Endothelial cell (in vitro differentiated cells): ENCODE measurements at regions not wholly inside any gene's neighbourhood (a gene's known extent, or its start where the extent isn't known, plus 50 kb on each side); places are given as distances from the start of the nearest gene placed in this dataset.

ENCODE experiments used
- DNase-seq: peaks from one replicate; pipeline ENCODE4 v3.0.0; 2021; ENCODE audit warnings: low spot score
- H3K27ac Mint-ChIP-seq: one replicate; pipeline ENCODE4 v1.8.0; 2021; ENCODE audit warnings: mixed read lengths, inconsistent platforms; ENCODE audit not compliant: unreplicated experiment
- H3K27me3 Mint-ChIP-seq: one replicate; pipeline ENCODE4 v1.8.0; 2021; ENCODE audit warnings: mild to moderate bottlenecking, moderate library complexity, mixed read lengths, inconsistent platforms; ENCODE audit not compliant: unreplicated experiment
- H3K36me3 Mint-ChIP-seq: one replicate; pipeline ENCODE4 v1.8.0; 2021; ENCODE audit warnings: mild to moderate bottlenecking, low read depth, mixed read lengths, inconsistent platforms; ENCODE audit not compliant: unreplicated experiment
- H3K4me1 Mint-ChIP-seq: one replicate; pipeline ENCODE4 v1.8.0; 2021; ENCODE audit warnings: mild to moderate bottlenecking, mixed read lengths, inconsistent platforms; ENCODE audit not compliant: unreplicated experiment
- H3K4me3 Mint-ChIP-seq: one replicate; pipeline ENCODE4 v1.8.0; 2021; ENCODE audit warnings: mild to moderate bottlenecking, mixed read lengths, inconsistent platforms; ENCODE audit not compliant: unreplicated experiment
- H3K9me3 Mint-ChIP-seq: one replicate; pipeline ENCODE4 v1.8.0; 2021; ENCODE audit warnings: mixed read lengths, inconsistent platforms; ENCODE audit not compliant: unreplicated experiment
- CTCF ChIP-seq: fragments of 200-600 bp; sonication (generic); IDR thresholded peaks from one replicate; pipeline ENCODE4 v1.5.0; 2021; ENCODE audit warnings: antibody characterized with exemption; ENCODE audit not compliant: unreplicated experiment

DNA sequence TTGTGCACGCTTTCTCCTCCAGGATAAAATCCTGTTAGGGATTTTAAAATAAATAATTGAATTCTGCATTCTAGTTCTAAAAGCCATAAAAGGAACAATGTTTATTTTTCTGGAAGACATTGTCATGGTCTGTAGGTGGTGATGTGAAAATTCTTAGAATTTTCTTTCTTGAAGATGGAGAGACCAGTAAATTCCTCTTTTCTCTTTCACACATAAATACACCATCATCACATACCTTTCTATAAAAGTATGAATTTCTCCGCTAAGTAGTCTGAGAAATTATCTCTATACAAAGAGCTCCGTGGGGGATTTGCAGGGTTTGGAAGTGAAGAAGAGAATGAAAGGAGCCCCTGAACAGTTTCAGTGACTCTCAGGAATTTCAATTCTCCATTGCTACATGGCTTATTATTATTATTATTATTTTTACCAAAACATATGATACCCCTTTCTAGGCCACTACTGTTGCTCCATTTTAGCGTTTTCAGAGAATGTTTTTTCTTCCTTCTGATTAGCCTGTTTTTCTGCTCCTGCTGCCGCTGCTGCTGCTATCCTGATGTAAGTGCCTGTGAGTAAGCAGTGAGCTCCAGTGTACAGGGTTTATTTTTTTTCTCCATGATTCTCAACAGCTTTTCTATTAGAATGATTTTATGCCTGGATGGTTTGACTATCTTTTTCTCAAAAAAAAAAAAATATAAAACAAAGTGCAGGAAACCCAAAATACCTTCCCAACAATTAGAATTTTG, 145.8 kb downstream of the SAMD5 start:
- Mint-ChIP-seq H3K4me1 (peaks cover 3% of the 10 kb centered on the region), H3K36me3 (no peaks in the 10 kb centered on the region), H3K27me3 (peaks cover 1% of the 10 kb centered on the region), H3K27ac (no peak overlapping the region), H3K4me3 (no peak overlapping the region), H3K9me3 (no peaks in the 10 kb centered on the region)
- TF ChIP-seq CTCF: no peak
- no peak for DNase-seq

DNA sequence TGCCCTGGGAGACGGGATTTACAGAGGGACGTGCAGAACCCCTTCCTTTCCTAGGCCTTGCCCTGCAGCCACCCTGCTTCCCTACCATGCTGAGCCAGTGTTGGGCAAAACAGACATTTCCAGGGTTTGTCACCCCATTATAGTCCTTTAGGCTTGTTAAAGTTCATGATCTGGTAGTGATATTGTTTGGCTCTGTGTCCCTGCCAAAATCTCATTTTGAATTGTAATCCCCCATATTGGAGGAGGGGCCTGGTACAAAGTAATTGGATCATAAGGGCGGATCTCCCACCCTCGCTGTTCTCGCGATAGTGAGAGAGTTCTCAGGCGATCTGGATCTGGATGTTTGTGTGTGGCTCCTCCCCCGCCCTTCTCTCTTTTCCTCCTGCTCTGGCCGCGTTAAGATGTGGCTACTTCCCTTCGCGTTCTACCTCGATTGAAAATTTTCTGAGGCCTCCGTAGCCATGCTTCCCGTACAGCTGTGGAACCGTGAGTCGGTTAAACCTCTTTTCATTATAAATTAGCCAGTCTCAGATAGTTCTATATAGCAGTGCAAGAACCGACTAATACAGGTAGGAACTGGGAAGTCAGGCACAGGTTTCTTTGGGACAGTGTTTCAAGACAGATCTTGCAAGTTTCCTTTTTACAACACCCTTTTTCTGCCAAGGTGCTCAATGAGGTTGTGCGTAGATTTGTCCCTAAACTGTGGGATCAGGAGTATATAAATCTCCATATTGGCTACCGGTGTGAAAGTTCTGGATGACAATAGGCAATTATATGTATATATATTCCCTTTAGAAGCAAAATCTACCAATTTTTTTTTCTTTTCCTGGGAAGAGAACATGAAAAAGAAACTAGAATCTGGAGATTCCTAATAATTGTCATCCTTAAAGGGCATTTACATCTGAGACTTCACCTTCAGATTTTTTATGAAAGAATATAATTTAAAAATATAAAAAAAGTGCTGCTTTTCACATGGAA, 152.1 kb downstream of the SAMD5 start:
- Mint-ChIP-seq H3K27me3 (no peaks in the 10 kb centered on the region), H3K9me3 (no peaks in the 10 kb centered on the region), H3K4me1 (peaks cover 4% of the 10 kb centered on the region), H3K4me3 (no peak overlapping the region), H3K36me3 (no peaks in the 10 kb centered on the region), H3K27ac (no peak overlapping the region)
- no peak for DNase-seq
- TF ChIP-seq CTCF: no peak

- H3K36me3 Mint-ChIP-seq: no peaks in the 10 kb centered on the region
- H3K27ac Mint-ChIP-seq: no peak overlapping the region
- peaks cover 4% of the 10 kb centered on the region for H3K4me1 Mint-ChIP-seq
- no peak overlapping the region for H3K4me3 Mint-ChIP-seq
- DNase-seq: no peak
- H3K27me3 Mint-ChIP-seq: no peaks in the 10 kb centered on the region
- no peak for TF ChIP-seq CTCF
- no peaks in the 10 kb centered on the region for H3K9me3 Mint-ChIP-seq
These were observed 154.2 kb downstream of the SAMD5 start for GRCh38 chr6:147662646-147663045.

DNA sequence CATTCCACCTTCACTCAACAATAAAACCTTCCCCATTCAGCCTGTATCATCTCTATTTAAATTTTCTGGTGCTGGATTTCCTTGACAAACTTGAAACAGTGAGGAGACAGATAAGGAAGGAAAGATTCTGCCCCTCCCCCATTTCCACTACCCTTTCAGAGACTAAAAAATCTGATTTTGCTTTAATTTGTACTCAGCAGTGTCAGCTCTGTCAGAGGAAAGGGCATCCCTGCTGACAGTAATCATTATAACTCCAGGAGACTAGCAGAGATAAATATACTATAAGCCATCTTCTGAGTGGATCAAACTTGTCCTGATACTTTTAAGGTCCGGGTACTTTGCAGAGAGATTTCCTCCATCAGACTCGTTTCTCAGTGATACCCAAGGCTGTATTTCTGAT, 155.6 kb downstream of the SAMD5 start:
- Mint-ChIP-seq H3K4me3 (no peak overlapping the region), H3K27me3 (no peaks in the 10 kb centered on the region), H3K36me3 (peaks cover 3% of the 10 kb centered on the region), H3K4me1 (peaks cover 4% of the 10 kb centered on the region), H3K27ac (no peak overlapping the region), H3K9me3 (no peaks in the 10 kb centered on the region)
- no peak for DNase-seq
- no peak for TF ChIP-seq CTCF

DNA sequence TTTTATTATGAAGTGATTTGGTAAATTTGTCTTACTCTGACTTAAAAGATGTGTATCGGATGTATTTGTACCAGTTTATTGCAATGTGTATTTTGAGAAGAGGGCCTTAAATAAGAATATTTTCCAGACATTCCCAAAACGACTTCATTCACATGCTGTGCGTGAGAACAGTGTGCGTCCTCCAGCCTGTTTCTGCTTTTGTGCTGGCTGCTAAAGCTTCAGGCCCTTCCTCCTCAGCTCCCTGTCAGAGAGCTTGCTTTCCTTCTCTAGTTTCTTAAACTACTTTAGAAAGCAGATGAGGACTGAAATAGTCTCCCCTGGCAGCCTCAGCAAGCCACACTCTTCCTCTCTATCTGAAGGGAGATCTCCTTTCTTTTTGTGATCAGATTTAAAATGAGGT, 157.8 kb downstream of the SAMD5 start:
- no peak for DNase-seq
- no peak for TF ChIP-seq CTCF
- H3K4me1 Mint-ChIP-seq: peaks cover 4% of the 10 kb centered on the region
- H3K27me3 Mint-ChIP-seq: no peaks in the 10 kb centered on the region
- H3K36me3 Mint-ChIP-seq: peaks cover 6% of the 10 kb centered on the region
- no peaks in the 10 kb centered on the region for H3K9me3 Mint-ChIP-seq
- no peak overlapping the region for H3K4me3 Mint-ChIP-seq
- peak overlapping the region; percentile 49 for H3K27ac Mint-ChIP-seq
